ENCODE measurements at regions not wholly inside any gene's neighbourhood (a gene's known extent, or its start where the extent isn't known, plus 50 kb on each side); places are given as distances from the start of the nearest gene placed in this dataset.

- H3K36me3 ChIP-seq, result no peaks in the 10 kb centered on the region
- H3K27ac ChIP-seq, result no peak overlapping the region
- no peak overlapping the region for H3K4me3 ChIP-seq
- no peak for DNase-seq
- H3K27me3 ChIP-seq, result no peaks in the 10 kb centered on the region
- ATAC-seq, result no peak
- no peaks in the 10 kb centered on the region for H3K9me3 ChIP-seq
- intact Hi-C loops (cut with DNase I), result no loop called here
- H3K4me1 ChIP-seq, result no peaks in the 10 kb centered on the region
- TF ChIP-seq, protein P1, sequence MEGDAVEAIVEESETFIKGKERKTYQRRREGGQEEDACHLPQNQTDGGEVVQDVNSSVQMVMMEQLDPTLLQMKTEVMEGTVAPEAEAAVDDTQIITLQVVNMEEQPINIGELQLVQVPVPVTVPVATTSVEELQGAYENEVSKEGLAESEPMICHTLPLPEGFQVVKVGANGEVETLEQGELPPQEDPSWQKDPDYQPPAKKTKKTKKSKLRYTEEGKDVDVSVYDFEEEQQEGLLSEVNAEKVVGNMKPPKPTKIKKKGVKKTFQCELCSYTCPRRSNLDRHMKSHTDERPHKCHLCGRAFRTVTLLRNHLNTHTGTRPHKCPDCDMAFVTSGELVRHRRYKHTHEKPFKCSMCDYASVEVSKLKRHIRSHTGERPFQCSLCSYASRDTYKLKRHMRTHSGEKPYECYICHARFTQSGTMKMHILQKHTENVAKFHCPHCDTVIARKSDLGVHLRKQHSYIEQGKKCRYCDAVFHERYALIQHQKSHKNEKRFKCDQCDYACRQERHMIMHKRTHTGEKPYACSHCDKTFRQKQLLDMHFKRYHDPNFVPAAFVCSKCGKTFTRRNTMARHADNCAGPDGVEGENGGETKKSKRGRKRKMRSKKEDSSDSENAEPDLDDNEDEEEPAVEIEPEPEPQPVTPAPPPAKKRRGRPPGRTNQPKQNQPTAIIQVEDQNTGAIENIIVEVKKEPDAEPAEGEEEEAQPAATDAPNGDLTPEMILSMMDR (IDR thresholded peaks at IDR 0.05), result no peak
Observed at GRCh38 chr7:8975681-8976080, 542.3 kb downstream of the NXPH1 start.

- no peak for ATAC-seq
- Histone ChIP-seq H3K27ac (no peak overlapping the region), H3K9me3 (no peaks in the 10 kb centered on the region), H3K36me3 (no peaks in the 10 kb centered on the region), H3K27me3 (no peaks in the 10 kb centered on the region), H3K4me3 (no peak overlapping the region), H3K4me1 (no peaks in the 10 kb centered on the region)
- intact Hi-C loops (cut with DNase I), result no loop called here
- no peak for DNase-seq
- TF ChIP-seq, protein P1 (IDR thresholded peaks at IDR 0.05), result no peak
Observed at GRCh38 chr7:8982338-8982992, 549.1 kb downstream of the NXPH1 start.

- DNase-seq, result no peak
- H3K36me3 ChIP-seq, result no peaks in the 10 kb centered on the region
- no peaks in the 10 kb centered on the region for H3K9me3 ChIP-seq
- no peaks in the 10 kb centered on the region for H3K4me1 ChIP-seq
- no peak overlapping the region for H3K27ac ChIP-seq
- ATAC-seq, result no peak
- TF ChIP-seq, protein P1 (IDR thresholded peaks at IDR 0.05), result no peak
- no peak overlapping the region for H3K4me3 ChIP-seq
- H3K27me3 ChIP-seq, result no peaks in the 10 kb centered on the region
- intact Hi-C loops (cut with DNase I), result no loop called here
Observed at GRCh38 chr7:8985255-8985654, 551.8 kb downstream of the NXPH1 start.

DNA sequence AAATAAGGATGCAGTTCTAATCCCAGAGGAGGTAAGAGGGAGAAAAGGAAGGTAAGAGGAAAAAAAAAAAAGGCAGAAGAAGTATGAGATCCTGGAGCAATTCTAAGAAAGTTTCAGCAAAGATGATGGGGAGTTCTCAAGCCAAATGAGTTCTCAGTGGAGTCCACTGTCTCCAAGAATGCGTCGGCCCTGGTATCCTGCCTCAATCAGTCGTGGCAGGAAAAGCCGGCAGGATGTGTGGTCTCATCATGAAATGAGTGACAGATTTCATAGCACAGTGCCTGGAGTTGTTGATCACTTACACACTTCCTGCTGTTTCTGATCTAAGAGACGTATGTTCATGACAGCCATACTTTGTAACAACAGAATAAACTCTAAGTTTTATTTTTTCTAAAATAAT lies 554.9 kb downstream of the NXPH1 start:
- Histone ChIP-seq H3K4me1 (no peaks in the 10 kb centered on the region), H3K27ac (no peak overlapping the region), H3K9me3 (no peaks in the 10 kb centered on the region), H3K27me3 (no peaks in the 10 kb centered on the region), H3K4me3 (no peak overlapping the region), H3K36me3 (no peaks in the 10 kb centered on the region)
- ATAC-seq, result no peak
- intact Hi-C loops (cut with DNase I), result no loop called here
- no peak for DNase-seq
- TF ChIP-seq, protein P1 (IDR thresholded peaks at IDR 0.05), result no peak

- TF ChIP-seq, protein P1 (IDR thresholded peaks at IDR 0.05), result no peak
- H3K27ac ChIP-seq, result no peak overlapping the region
- H3K9me3 ChIP-seq, result no peaks in the 10 kb centered on the region
- ATAC-seq, result no peak
- no peak for DNase-seq
- no peak overlapping the region for H3K4me3 ChIP-seq
- no peaks in the 10 kb centered on the region for H3K27me3 ChIP-seq
- H3K4me1 ChIP-seq, result no peaks in the 10 kb centered on the region
- H3K36me3 ChIP-seq, result no peaks in the 10 kb centered on the region
- intact Hi-C loops (cut with DNase I), result no loop called here
Observed at GRCh38 chr7:8991159-8991558, 557.8 kb downstream of the NXPH1 start.

- DNase-seq, result no peak
- no peaks in the 10 kb centered on the region for H3K9me3 ChIP-seq
Observed at GRCh38 chr7:8998762-8999161, 565.4 kb downstream of the NXPH1 start.

More at GRCh38 chr7:8998762-8999161, 565.4 kb downstream of the NXPH1 start:
- H3K4me3 ChIP-seq, result no peak overlapping the region
- H3K36me3 ChIP-seq, result no peaks in the 10 kb centered on the region
- H3K27me3 ChIP-seq, result no peaks in the 10 kb centered on the region
- no peaks in the 10 kb centered on the region for H3K4me1 ChIP-seq
- H3K27ac ChIP-seq, result no peak overlapping the region
- intact Hi-C loops (cut with DNase I), result no loop called here
- TF ChIP-seq, protein P1 (IDR thresholded peaks at IDR 0.05), result no peak
- ATAC-seq, result no peak

Measured in upper lobe of right lung (tissue), 1 donor.